ELF-1 (cell line): ENCODE measurements at regions not wholly inside any gene's neighbourhood (a gene's known extent, or its start where the extent isn't known, plus 50 kb on each side); places are given as distances from the start of the nearest gene placed in this dataset.

Experiments
- DNase-seq: peaks from one replicate; pipeline ENCODE4 v3.0.0-alpha.2; 2016; ENCODE audit warnings: low read depth, low spot score

DNA sequence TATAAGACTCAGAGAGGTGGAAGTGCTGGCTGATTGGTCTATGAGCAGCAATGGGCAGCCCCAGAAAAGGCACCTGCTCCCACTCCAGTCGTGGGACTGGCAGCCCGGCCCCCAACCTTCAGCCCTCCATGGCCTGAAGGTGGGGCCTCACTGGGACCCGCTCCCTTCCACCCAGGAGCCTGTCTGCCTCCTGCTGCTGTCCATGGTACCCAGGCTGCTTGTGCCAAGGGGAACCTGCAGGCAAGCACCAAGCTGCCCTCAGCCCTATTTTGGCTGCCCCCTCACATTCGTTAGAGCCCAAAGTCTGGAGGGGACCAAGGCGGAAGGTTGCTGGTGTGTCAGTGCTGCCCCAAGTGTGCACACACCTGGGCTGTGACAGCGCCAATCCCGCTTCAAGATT is 2304.9 kb downstream of the PCDH9 start:
- peak; percentile 31 for DNase-seq

GRCh38 chr13:64924401-64924800 is 2305.7 kb downstream of the PCDH9 start:
- no peak for DNase-seq

DNA sequence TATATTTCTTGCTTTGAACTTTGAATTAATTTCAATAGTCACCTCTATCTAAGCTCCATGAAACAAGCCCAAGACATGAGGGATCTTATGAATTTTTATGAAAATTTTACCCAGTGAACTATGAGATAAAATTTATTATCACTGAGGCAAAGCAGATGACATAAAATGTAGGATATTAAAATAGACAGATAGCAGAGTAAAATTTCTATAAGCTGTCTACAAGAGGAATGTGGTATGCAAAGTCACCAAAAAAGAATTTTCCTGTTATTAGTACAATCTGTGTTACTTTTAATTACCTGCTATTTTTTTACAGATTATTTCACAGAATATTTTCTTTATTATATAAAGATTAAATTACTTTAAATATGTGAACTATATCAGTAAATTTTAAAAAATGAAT is 2312.6 kb downstream of the PCDH9 start:
- no peak for DNase-seq

- DNase-seq: no peak
Measured at GRCh38 chr13:64912141-64912540, 2318.0 kb downstream of the PCDH9 start.

- DNase-seq: no peak
Measured at GRCh38 chr13:64910096-64910495, 2320.0 kb downstream of the PCDH9 start.

GRCh38 chr13:64909184-64909583 is 2321.0 kb downstream of the PCDH9 start:
- no peak for DNase-seq

- DNase-seq: no peak
Measured at GRCh38 chr13:64900039-64900438, 2330.1 kb downstream of the PCDH9 start.

- no peak for DNase-seq
Measured at GRCh38 chr13:64884976-64885375, 2345.2 kb downstream of the PCDH9 start.

GRCh38 chr13:64877176-64877575 is 2353.0 kb downstream of the PCDH9 start:
- no peak for DNase-seq

- DNase-seq: no peak
Measured at GRCh38 chr13:64871742-64872141, 2358.4 kb downstream of the PCDH9 start.

DNA sequence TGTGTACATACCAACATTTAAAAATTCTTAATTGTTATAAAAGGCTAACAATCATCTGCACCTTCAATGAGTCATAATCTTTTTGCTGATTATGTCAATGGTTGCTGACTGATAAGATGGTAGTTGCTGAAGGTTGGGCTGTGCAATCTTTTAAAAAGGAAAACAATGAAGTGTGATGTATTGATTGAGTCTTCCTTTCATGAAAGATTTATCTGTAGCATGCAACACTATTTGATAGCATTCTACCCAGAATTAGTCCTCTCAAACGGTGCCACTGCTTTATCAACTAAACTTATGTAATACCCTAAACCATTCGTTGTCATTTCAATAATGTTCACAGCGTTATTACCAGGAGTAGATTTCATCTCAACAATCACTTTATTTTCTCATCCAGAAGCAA is 2360.6 kb downstream of the PCDH9 start:
- DNase-seq: no peak

DNA sequence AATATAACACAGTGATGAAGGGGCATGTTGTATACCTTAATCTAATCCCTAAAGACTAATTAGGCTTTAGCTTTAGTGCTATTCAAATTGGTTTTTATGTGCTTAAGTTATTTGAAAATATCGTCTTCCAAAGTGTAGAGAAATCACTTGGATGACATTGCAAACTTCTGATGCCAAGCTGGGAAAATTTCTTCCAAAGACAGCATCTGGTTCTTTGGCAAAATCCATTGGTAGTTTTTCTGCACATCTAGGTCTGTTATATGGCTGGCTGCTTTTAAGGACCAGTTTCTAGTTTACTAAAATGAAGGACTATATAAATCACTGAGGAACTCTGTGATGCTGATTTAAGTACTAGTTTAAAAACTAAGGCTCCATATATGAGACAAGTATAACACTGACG is 2362.3 kb downstream of the PCDH9 start:
- DNase-seq: no peak

DNA sequence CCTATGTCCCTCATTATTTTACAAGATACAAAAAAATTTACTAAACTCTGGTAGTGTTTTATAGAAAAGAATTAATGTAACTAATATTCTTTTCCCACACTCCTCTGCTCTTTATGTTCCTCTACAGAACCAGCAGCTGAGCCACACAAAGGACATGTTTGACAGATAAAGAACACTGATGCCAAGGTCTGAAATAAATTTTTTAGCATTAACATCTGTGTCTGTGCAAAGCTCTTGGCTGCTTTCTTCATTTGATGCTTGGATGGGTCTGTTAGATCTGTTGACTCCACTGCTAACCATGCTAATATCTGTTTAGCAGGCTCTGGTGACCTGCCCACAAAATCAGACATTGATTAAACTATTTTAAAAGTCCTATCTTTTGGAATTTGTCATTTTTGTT is 2363.8 kb downstream of the PCDH9 start:
- DNase-seq: no peak

- no peak for DNase-seq
Measured at GRCh38 chr13:64855506-64855905, 2374.6 kb downstream of the PCDH9 start.

- DNase-seq: no peak
Measured at GRCh38 chr13:64850017-64850416, 2380.1 kb downstream of the PCDH9 start.

DNA sequence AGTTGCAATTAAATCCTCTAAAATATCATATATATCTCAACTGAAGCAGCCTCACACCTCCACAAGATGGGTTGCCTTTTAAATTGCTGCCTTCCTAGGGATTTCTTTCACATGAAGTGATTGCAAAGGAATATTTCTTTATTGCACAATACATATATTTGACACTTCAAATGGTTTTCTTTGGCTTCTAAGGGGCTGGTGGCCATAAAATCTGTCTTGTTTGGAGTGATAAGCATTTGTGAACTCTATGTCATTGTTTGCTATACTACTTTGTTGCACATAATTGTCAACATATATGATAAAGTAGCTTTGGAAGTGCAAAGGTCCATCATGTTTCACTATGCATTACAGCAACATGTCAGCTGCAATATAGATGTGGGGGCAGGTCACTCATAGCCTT is 2380.9 kb downstream of the PCDH9 start:
- no peak for DNase-seq

GRCh38 chr13:64847767-64848166 is 2382.4 kb downstream of the PCDH9 start:
- DNase-seq: peak; percentile 4

- no peak for DNase-seq
Measured at GRCh38 chr13:64845110-64845509, 2385.0 kb downstream of the PCDH9 start.

GRCh38 chr13:64819081-64819480 is 2411.1 kb downstream of the PCDH9 start:
- no peak for DNase-seq

DNA sequence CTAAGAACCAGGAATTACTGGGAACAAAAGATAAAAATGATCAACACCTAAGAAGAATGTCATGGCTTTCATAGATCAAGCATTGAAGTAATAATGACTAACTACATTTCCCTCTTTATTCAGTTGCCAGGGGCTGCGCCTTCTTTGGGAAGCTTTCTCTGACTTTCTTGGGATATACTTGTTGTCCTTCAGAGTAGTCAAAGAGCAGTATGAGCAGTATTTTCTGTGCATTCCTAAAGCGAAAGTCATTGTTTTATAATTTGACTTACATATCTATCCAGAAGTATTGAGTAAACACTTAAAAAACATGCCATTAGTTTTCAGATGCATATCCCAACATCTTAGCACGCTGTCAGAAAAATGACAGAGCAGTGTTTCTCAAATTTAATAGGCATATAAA is 2412.4 kb downstream of the PCDH9 start:
- DNase-seq: no peak

DNA sequence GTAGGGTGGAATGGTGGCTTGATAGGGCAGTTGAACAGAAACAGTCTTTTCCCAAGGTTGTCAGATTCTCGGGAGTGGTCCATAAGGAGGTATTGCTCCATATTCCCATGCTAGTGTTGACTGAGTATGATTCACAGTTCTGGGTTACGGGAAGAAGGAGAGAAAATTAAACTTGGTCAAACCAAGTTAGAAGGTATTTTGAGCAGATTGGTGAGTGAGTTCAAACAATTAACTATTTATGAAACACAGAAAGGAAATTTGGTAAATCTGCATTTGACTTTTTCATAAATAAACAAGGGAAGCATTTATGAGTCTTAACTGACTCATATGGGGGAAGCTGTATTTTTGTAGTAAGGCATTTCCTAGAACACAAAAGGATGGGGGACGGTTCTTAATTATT is 2419.4 kb downstream of the PCDH9 start:
- no peak for DNase-seq

DNA sequence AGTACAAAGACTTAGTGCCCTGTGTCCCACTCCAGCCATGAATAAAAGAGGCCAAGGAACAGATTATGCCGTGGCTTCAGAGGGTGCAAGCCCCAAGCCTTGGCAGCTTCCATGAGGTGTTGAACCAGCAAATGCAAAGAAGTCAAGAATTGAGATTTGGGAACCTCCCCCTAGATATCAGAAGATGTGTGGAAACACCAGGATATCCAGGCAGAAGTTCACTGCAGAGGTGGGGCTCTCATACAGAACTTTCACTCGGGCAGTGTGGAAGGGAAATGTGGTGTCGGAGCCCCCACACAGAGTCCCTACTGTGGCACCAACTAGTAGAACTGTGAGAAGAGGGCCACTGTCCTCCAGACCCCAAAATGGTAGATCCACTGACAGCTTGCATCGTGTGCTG is 2421.4 kb downstream of the PCDH9 start:
- no peak for DNase-seq

- DNase-seq: peak; percentile 2
Measured at GRCh38 chr13:64801768-64802167, 2428.4 kb downstream of the PCDH9 start.

- DNase-seq: no peak
Measured at GRCh38 chr13:64798422-64798821, 2431.7 kb downstream of the PCDH9 start.

DNA sequence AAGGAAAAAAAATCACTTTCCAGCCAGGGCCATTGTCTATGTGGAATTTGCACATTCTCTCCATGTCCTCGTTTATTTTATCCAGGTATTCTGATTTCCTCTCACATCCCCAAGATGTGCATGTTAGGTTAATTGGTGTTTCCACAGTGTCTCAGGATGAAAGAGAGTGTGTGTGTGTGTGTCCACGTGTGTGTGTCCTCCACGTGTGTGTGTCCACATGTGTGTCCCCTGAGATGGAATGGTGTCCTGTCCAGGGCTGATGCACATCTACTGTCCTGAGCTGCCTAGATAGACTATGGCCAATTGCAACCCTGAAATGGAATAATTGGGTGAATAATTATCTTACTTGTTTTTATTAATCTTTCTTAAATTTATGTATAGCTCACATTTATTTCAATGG is 2436.5 kb downstream of the PCDH9 start:
- no peak for DNase-seq
